Testis (tissue), 2 donors: ENCODE measurements at regions not wholly inside any gene's neighbourhood (a gene's known extent, or its start where the extent isn't known, plus 50 kb on each side); places are given as distances from the start of the nearest gene placed in this dataset.

ENCODE experiments used
- POLR2A ChIP-seq: fragments of 450-650 bp; IDR thresholded peaks from one replicate; pipeline ENCODE4 v1.6.1; 2017; ENCODE audit warnings: antibody characterized with exemption, mild to moderate bottlenecking, moderate library complexity
- TF ChIP-seq, protein P1 (sequence below), 3 experiments: fragments of 450-650 bp in 2 of 3; fragments of 200-600 bp in 1 of 3; sonication (generic) in 1 of 3; IDR thresholded peaks; one replicate each; pipeline ENCODE4 v1.5.1; 2016 to 2019; ENCODE audit warnings: antibody characterized with exemption in 3 of 3, mild to moderate bottlenecking in 2 of 3, moderate library complexity in 1 of 3

DNA sequence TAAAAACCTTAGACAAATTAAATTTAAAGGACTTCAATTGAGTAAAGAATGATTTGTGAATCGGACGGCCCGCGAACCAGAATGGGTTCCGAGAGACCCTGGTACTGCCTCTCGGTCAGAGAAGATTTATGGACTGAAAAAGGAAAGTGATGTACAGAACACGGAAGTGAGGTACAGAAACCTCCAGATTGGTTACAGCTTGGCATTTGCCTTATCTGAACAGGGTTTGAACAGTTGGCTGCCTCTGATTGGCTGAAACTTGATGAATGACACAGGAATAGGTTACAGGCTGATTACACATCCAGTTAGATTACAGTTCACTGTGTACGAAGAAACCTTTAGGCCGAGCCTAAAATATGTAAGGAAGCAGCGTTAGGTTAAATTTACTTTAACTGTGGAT lies 156.5 kb upstream of the EGFLAM start:
- TF ChIP-seq, protein P1, sequence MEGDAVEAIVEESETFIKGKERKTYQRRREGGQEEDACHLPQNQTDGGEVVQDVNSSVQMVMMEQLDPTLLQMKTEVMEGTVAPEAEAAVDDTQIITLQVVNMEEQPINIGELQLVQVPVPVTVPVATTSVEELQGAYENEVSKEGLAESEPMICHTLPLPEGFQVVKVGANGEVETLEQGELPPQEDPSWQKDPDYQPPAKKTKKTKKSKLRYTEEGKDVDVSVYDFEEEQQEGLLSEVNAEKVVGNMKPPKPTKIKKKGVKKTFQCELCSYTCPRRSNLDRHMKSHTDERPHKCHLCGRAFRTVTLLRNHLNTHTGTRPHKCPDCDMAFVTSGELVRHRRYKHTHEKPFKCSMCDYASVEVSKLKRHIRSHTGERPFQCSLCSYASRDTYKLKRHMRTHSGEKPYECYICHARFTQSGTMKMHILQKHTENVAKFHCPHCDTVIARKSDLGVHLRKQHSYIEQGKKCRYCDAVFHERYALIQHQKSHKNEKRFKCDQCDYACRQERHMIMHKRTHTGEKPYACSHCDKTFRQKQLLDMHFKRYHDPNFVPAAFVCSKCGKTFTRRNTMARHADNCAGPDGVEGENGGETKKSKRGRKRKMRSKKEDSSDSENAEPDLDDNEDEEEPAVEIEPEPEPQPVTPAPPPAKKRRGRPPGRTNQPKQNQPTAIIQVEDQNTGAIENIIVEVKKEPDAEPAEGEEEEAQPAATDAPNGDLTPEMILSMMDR (IDR thresholded peaks at IDR 0.05) = no peak
- no peak for TF ChIP-seq POLR2A
